Common myeloid progenitor, CD34-positive (primary cell): ENCODE measurements at regions not wholly inside any gene's neighbourhood (a gene's known extent, or its start where the extent isn't known, plus 50 kb on each side); places are given as distances from the start of the nearest gene placed in this dataset.
"Not testable (repeated sequence)": the region's sequence is repeated elsewhere in the genome, so short reads cannot be mapped to it uniquely, and the experiment has no call there.

ENCODE experiments used
- CTCF ChIA-PET: fragments of 350-600 bp; sonication (Branson Sonifier 250); formaldehyde crosslinking; loops from one replicate; lab custom pipeline; 2021; ENCODE audit warnings: antibody characterized with exemption; lab: Charles Lee
- POLR2A ChIA-PET: fragments of 350-600 bp; sonication (Branson Sonifier 250); formaldehyde crosslinking; loops from one replicate; lab custom pipeline; 2021; ENCODE audit warnings: antibody characterized with exemption; lab: Charles Lee
- DNase-seq, 3 donors: peaks; one replicate each; pipeline versions ENCODE4 v3.0.0 to v3.0.0-alpha.2; 2013
- H3K27ac ChIP-seq, 2 experiments: 1 replicate in 1 of 2; 2 replicates in 1 of 2; pipeline ENCODE4 v1.7.0; 2013; ENCODE audit warnings: inconsistent platforms in 2 of 2, low read length in 2 of 2, mild to moderate bottlenecking in 2 of 2, low read depth in 1 of 2, moderate library complexity in 1 of 2; ENCODE audit not compliant: severe bottlenecking in 2 of 2, insufficient read depth in 1 of 2, poor library complexity in 1 of 2
- H3K27me3 ChIP-seq, 5 experiments: replicated peaks in 2 of 5; 1 replicate in 3 of 5; 2 replicates in 2 of 5; pipeline versions ENCODE4 v1.6.1 to v1.7.0; 2013; ENCODE audit warnings: low read length in 4 of 5, mild to moderate bottlenecking in 2 of 5, moderate library complexity in 2 of 5, inconsistent platforms in 1 of 5; ENCODE audit not compliant: insufficient read depth in 5 of 5, control insufficient read depth in 4 of 5
- H3K36me3 ChIP-seq, 4 experiments: 1 replicate in 2 of 4; 2 replicates in 2 of 4; pipeline versions ENCODE4 v1.6.1 to v1.7.0; 2013; ENCODE audit warnings: low read length in 3 of 4, control low read depth in 1 of 4, mild to moderate bottlenecking in 1 of 4; ENCODE audit not compliant: control insufficient read depth in 4 of 4, insufficient read depth in 4 of 4
- H3K4me1 ChIP-seq, 4 experiments: 1 replicate in 3 of 4; 2 replicates in 1 of 4; pipeline versions ENCODE4 v1.6.1 to v1.7.1; 2013; ENCODE audit warnings: low read length in 3 of 4, mild to moderate bottlenecking in 3 of 4, control low read depth in 1 of 4, inconsistent platforms in 1 of 4, moderate library complexity in 1 of 4; ENCODE audit not compliant: control insufficient read depth in 4 of 4, insufficient read depth in 4 of 4; ENCODE audit errors: control extremely low read depth in 1 of 4
- H3K4me3 ChIP-seq, 7 experiments: 1 replicate in 4 of 7; 2 replicates in 3 of 7; pipeline versions ENCODE4 v1.5.1 to v1.7.0; 2013; ENCODE audit warnings: mild to moderate bottlenecking in 7 of 7, low read length in 6 of 7, moderate library complexity in 6 of 7, inconsistent platforms in 2 of 7, low read depth in 2 of 7, control low read depth in 1 of 7; ENCODE audit not compliant: insufficient read depth in 4 of 7, control insufficient read depth in 1 of 7; ENCODE audit errors: extremely low read depth in 1 of 7
- H3K9me3 ChIP-seq, 5 experiments: 1 replicate in 4 of 5; 2 replicates in 1 of 5; pipeline versions ENCODE4 v1.6.1 to v1.7.1; 2013; ENCODE audit warnings: low read length in 4 of 5, mild to moderate bottlenecking in 2 of 5, inconsistent platforms in 1 of 5, low read depth in 1 of 5, moderate library complexity in 1 of 5; ENCODE audit not compliant: control insufficient read depth in 4 of 5, insufficient read depth in 2 of 5; ENCODE audit errors: control extremely low read depth in 1 of 5
- WGBS: methylation state at CpG from one replicate; pipeline ENCODE4 v1.1.5; 2013; ENCODE audit not compliant: insufficient coverage; 5-methylcytosine and 5-hydroxymethylcytosine counted together

GRCh38 chr5:155556222-155556621 is 542.7 kb downstream of the KIF4B start:
- no peaks in the 10 kb centered on the region for H3K9me3 ChIP-seq
- no peaks in the 10 kb centered on the region for H3K4me1 ChIP-seq
- ChIA-PET POLR2A (no interaction called here), CTCF (no interaction called here)
- H3K27ac ChIP-seq = no peak overlapping the region
- no peak for DNase-seq
- WGBS = no CpG with 5 or more reads among the region's 1 CpG
- H3K4me3 ChIP-seq = no peak overlapping the region
- no peaks in the 10 kb centered on the region for H3K27me3 ChIP-seq
- H3K36me3 ChIP-seq = no peaks in the 10 kb centered on the region

DNA sequence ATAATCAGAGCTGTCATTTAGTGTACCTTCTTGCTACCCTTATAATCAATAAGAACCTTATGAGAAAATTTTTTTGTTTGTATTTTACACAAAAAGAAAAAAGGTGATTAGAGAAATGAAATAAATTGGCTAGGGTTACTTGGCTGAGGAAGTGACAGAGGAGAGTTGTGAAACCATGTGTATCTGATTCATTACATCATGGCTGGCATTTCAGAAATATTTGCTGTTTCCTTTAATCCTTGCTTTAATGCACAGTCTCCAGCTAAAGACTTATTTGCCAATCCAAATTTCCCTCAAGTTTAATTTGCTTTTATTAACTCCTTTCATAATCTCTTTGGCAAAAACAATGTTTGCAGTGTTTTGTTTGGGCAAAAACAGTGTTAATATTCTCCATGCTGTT is 543.1 kb downstream of the KIF4B start:
- Histone ChIP-seq H3K36me3 (no peaks in the 10 kb centered on the region), H3K4me1 (no peaks in the 10 kb centered on the region), H3K27ac (no peak overlapping the region), H3K4me3 (no peak overlapping the region), H3K9me3 (no peaks in the 10 kb centered on the region), H3K27me3 (no peaks in the 10 kb centered on the region)
- ChIA-PET POLR2A (no interaction called here), CTCF (no interaction called here)
- DNase-seq = no peak

- Histone ChIP-seq H3K27ac (no peak overlapping the region), H3K9me3 (no peaks in the 10 kb centered on the region), H3K36me3 (no peaks in the 10 kb centered on the region), H3K27me3 (no peaks in the 10 kb centered on the region), H3K4me3 (no peak overlapping the region), H3K4me1 (no peaks in the 10 kb centered on the region)
- CTCF ChIA-PET = no interaction called here
- DNase-seq = no peak
- 90% methylated on average over 2 of the region's 3 CpGs for WGBS
- POLR2A ChIA-PET = no interaction called here
Measured at GRCh38 chr5:155562158-155562557, 548.6 kb downstream of the KIF4B start.

- ChIA-PET CTCF (no interaction called here), POLR2A (no interaction called here)
- no peaks in the 10 kb centered on the region for H3K27me3 ChIP-seq
- no peaks in the 10 kb centered on the region for H3K4me1 ChIP-seq
- no peak overlapping the region for H3K4me3 ChIP-seq
- no peak for DNase-seq
- 86% methylated on average over 12 of the region's 12 CpGs for WGBS
- no peaks in the 10 kb centered on the region for H3K9me3 ChIP-seq
- H3K36me3 ChIP-seq = no peaks in the 10 kb centered on the region
- no peak overlapping the region for H3K27ac ChIP-seq
Measured at GRCh38 chr5:155564541-155564940, 551.0 kb downstream of the KIF4B start.

- no peak overlapping the region for H3K4me3 ChIP-seq
- WGBS = 63% methylated on average over 2 of the region's 3 CpGs
- CTCF ChIA-PET = no interaction called here
Measured at GRCh38 chr5:155575861-155576260, 562.3 kb downstream of the KIF4B start.

GRCh38 chr5:155586808-155587207 is 573.3 kb downstream of the KIF4B start:
- POLR2A ChIA-PET, H3K4me1 ChIP-seq, H3K9me3 ChIP-seq, H3K27me3 ChIP-seq, CTCF ChIA-PET, H3K27ac ChIP-seq, H3K4me3 ChIP-seq, DNase-seq, H3K36me3 ChIP-seq: not testable (repeated sequence)
- WGBS = 97% methylated on average over 17 of the region's 21 CpGs

More at GRCh38 chr5:155575861-155576260, 562.3 kb downstream of the KIF4B start:
- H3K27me3 ChIP-seq = peaks cover 0 to 2% (median 0%) of the 10 kb centered on the region in 5 experiments
- no peaks in the 10 kb centered on the region for H3K9me3 ChIP-seq
- no peak for DNase-seq
- POLR2A ChIA-PET = no interaction called here
- H3K4me1 ChIP-seq = no peaks in the 10 kb centered on the region
- H3K27ac ChIP-seq = no peak overlapping the region
- no peaks in the 10 kb centered on the region for H3K36me3 ChIP-seq

GRCh38 chr5:155587458-155587857 is 573.9 kb downstream of the KIF4B start:
- peak; percentile 69 to 92 (median 85) for DNase-seq
- ChIA-PET CTCF (no interaction called here), POLR2A (no interaction called here)
- Histone ChIP-seq H3K9me3 (no peaks in the 10 kb centered on the region), H3K27me3 (no peaks in the 10 kb centered on the region), H3K4me3 (no peak overlapping the region), H3K36me3 (no peaks in the 10 kb centered on the region), H3K4me1 (peaks cover 0 to 4% (median 0%) of the 10 kb centered on the region in 4 experiments), H3K27ac (no peak overlapping the region)
- 0% methylated on average over 1 of the region's 1 CpG for WGBS
